OCI-LY1 (cell line): ENCODE measurements at regions not wholly inside any gene's neighbourhood (a gene's known extent, or its start where the extent isn't known, plus 50 kb on each side); places are given as distances from the start of the nearest gene placed in this dataset.

Experiments used
- H2AFZ ChIP-seq: fragments of 200-600 bp; sonication (generic), shearing (Covaris generic); 2 replicates; pipeline ENCODE4 v1.6.0; 2014; ENCODE audit warnings: antibody characterized with exemption, mild to moderate bottlenecking, low read length
- H3F3A ChIP-seq: fragments of 200-600 bp; sonication (generic), shearing (Covaris generic); 2 replicates; pipeline ENCODE4 v1.6.0; 2014; ENCODE audit warnings: mild to moderate bottlenecking, antibody characterized with exemption, low read length, moderate library complexity; ENCODE audit not compliant: insufficient read depth
- H3K27ac ChIP-seq: fragments of 200-600 bp; sonication (generic); 2 replicates; pipeline ENCODE4 v1.5.1; 2014; ENCODE audit warnings: low read length, mixed run types, mild to moderate bottlenecking, low read depth; ENCODE audit not compliant: poor library complexity, severe bottlenecking
- H3K27me3 ChIP-seq: fragments of 200-600 bp; sonication (generic); 2 replicates; pipeline ENCODE4 v1.6.0; 2014; ENCODE audit warnings: antibody characterized with exemption, mild to moderate bottlenecking, low read length, moderate library complexity; ENCODE audit not compliant: insufficient read depth
- H3K36me3 ChIP-seq: fragments of 200-600 bp; sonication (generic); 2 replicates; pipeline ENCODE4 v1.6.1; 2014; ENCODE audit warnings: mild to moderate bottlenecking, antibody characterized with exemption, low read length, moderate library complexity, mixed read lengths; ENCODE audit not compliant: insufficient read depth
- H3K4me1 ChIP-seq: fragments of 200-600 bp; sonication (generic); 2 replicates; pipeline ENCODE4 v1.5.1; 2014; ENCODE audit warnings: mild to moderate bottlenecking, low read length, moderate library complexity; ENCODE audit not compliant: insufficient read depth, severe bottlenecking
- H3K4me2 ChIP-seq: fragments of 200-600 bp; sonication (generic), shearing (Covaris generic); 2 replicates; pipeline ENCODE4 v1.6.1; 2014; ENCODE audit warnings: low read length
- H3K4me3 ChIP-seq: fragments of 200-600 bp; sonication (generic); 2 replicates; pipeline ENCODE4 v1.5.1; 2014; ENCODE audit warnings: low read length, low read depth, mild to moderate bottlenecking, mixed read lengths; ENCODE audit not compliant: poor library complexity, severe bottlenecking
- H3K79me2 ChIP-seq: fragments of 200-600 bp; shearing (Covaris generic); 2 replicates; pipeline ENCODE4 v1.6.1; 2016; ENCODE audit warnings: mixed run types, low read length, mixed read lengths; ENCODE audit not compliant: insufficient read depth
- H3K9ac ChIP-seq: fragments of 200-600 bp; sonication (generic), shearing (Covaris generic); 2 replicates; pipeline ENCODE4 v1.6.1; 2014; ENCODE audit warnings: mild to moderate bottlenecking, low read length, mixed read lengths
- H3K9me2 ChIP-seq: fragments of 200-600 bp; sonication (generic), shearing (Covaris generic); 2 replicates; pipeline ENCODE4 v1.6.1; 2014; ENCODE audit warnings: low read depth, mild to moderate bottlenecking, low read length, mixed read lengths
- H3K9me3 ChIP-seq: fragments of 200-600 bp; shearing (Covaris generic); 2 replicates; pipeline ENCODE4 v1.6.1; 2014; ENCODE audit warnings: low read length, mixed read lengths
- H4K20me1 ChIP-seq: fragments of 200-600 bp; sonication (generic), shearing (Covaris generic); 2 replicates; pipeline ENCODE4 v1.6.0; 2016; ENCODE audit warnings: mild to moderate bottlenecking, low read length; ENCODE audit not compliant: insufficient read depth
- EZH2 ChIP-seq: fragments of 200-600 bp; sonication (generic), shearing (Covaris generic); IDR thresholded peaks from 2 replicates; pipeline ENCODE4 v1.8.0; 2017; ENCODE audit warnings: borderline replicate concordance, mixed run types, mild to moderate bottlenecking, antibody characterized with exemption, low read length, moderate library complexity, mixed read lengths
- TF ChIP-seq, protein P1 (sequence below): fragments of 200-600 bp; sonication (generic), shearing (Covaris generic); IDR thresholded peaks from 2 replicates; pipeline ENCODE4 v1.5.1; 2017; ENCODE audit warnings: mild to moderate bottlenecking, antibody characterized with exemption, low read length, moderate library complexity, mixed read lengths

DNA sequence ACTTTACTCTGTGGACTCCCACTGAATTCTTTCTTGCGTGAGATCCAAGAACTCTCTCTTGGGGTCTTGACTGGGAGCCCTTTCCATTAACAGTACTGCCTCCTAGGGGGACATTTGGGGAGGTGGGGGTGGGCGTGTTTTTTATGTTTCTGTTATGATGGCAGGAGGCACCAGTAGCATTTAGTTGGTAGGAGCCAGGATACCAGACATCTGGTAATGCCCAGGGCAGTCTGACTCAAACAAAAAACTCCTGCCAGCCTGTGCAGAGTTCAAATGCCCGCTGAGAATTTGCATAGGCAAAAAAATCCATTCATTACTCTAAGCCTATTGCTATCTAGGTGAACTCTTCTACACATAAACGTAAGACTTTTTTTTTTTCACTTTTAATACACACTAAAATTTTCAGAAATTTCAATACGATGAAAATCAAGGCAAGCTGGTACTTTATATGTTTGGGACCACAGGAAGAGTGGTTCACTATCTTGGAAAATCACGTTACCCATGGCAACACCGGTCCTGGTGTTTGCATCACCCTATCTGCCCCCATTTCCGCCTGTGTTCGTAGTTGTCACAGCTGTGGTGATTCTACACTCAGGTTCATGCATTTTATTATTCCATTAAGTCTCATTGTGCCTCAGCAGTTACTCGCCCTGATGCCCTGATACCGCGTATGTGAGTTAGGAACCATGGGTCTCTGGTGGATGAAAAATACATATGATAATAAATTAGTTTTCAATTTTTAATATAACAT is 121.1 kb upstream of the XYLT1 start:
- Histone ChIP-seq H3K9me2 (no peaks in the 10 kb centered on the region), H3F3A (no peaks in the 10 kb centered on the region), H3K27ac (no peak overlapping the region), H3K9ac (no peak overlapping the region), H3K4me2 (no peak overlapping the region), H3K4me1 (no peaks in the 10 kb centered on the region), H3K27me3 (no peaks in the 10 kb centered on the region), H3K79me2 (no peaks in the 10 kb centered on the region), H4K20me1 (no peaks in the 10 kb centered on the region), H2AFZ (no peak overlapping the region), H3K4me3 (no peak overlapping the region), H3K36me3 (no peaks in the 10 kb centered on the region), H3K9me3 (no peaks in the 10 kb centered on the region)
- TF ChIP-seq, protein P1, sequence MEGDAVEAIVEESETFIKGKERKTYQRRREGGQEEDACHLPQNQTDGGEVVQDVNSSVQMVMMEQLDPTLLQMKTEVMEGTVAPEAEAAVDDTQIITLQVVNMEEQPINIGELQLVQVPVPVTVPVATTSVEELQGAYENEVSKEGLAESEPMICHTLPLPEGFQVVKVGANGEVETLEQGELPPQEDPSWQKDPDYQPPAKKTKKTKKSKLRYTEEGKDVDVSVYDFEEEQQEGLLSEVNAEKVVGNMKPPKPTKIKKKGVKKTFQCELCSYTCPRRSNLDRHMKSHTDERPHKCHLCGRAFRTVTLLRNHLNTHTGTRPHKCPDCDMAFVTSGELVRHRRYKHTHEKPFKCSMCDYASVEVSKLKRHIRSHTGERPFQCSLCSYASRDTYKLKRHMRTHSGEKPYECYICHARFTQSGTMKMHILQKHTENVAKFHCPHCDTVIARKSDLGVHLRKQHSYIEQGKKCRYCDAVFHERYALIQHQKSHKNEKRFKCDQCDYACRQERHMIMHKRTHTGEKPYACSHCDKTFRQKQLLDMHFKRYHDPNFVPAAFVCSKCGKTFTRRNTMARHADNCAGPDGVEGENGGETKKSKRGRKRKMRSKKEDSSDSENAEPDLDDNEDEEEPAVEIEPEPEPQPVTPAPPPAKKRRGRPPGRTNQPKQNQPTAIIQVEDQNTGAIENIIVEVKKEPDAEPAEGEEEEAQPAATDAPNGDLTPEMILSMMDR = no peak
- no peak for TF ChIP-seq EZH2

DNA sequence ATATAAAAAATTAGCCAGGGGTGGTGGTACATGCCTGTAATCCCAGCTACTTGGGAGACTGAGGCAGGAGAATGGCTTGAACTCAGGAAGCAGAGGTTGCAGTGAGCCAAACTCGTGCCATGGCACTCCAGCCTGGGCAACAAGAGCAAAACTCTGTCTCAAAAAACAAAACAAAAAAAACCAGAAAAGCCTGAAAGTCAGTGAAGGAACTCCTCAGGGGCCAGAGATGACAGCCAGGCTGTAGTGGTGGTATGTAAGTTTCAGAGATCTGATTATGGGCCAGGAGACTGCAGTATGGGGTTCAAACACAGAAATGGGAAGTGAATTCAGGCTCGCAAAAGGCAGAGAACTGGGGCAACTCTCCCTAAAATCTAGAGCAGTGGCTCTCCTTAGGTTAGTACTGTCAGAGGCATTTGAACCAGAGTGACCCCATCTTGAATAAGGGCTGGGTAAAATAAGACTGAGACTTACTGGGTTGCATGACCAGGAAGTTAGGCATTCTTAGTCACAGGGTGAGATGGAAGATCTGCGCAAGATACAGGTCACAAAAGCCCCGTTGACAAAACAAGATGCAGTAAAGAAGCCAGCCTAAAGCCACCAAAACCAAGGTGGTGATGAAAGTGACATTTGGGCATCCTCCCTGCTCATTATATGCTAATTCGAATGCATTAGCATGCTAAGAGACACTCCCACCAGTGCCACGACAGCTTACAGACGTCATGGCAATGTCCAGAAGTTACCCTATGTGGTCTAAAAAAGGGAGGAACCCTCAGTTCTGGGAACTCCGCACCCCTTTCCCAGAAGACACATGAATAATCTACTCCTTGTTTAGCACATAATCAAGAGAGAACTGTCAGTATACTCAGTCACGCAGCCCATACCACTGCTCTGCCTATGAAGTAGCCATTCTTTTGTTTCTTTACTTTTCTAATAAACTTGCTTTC is 120.2 kb upstream of the XYLT1 start:
- TF ChIP-seq EZH2 = no peak
- TF ChIP-seq, protein P1 = no peak
- no peaks in the 10 kb centered on the region for H3K36me3 ChIP-seq
- no peaks in the 10 kb centered on the region for H4K20me1 ChIP-seq
- H3K4me3 ChIP-seq = no peak overlapping the region
- no peak overlapping the region for H3K27ac ChIP-seq
- H3K4me1 ChIP-seq = no peaks in the 10 kb centered on the region
- no peak overlapping the region for H3K4me2 ChIP-seq
- H2AFZ ChIP-seq = no peak overlapping the region
- H3K9me2 ChIP-seq = no peaks in the 10 kb centered on the region
- no peaks in the 10 kb centered on the region for H3K27me3 ChIP-seq
- no peak overlapping the region for H3K9ac ChIP-seq
- H3K79me2 ChIP-seq = no peaks in the 10 kb centered on the region
- no peaks in the 10 kb centered on the region for H3K9me3 ChIP-seq
- H3F3A ChIP-seq = no peaks in the 10 kb centered on the region

DNA sequence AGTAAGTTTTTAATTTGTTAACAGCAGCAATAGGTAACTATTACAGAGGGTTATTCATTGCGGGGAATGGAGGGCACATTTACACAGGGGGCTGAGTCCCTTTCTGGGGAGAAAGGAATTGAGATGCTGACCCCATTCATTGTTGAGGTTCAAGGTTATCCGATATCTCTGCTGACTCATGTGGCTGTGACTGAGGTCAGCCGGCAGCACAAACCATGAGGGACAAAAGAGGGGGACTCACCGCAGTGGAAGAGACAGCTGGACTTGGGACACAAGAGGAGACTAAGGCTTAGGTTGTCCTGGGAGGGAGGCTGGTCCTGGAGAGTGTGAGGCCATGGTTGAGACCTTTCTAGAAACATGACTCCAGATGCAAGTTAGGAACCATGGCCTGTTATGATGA is 119.1 kb upstream of the XYLT1 start:
- Histone ChIP-seq H3K27me3 (no peaks in the 10 kb centered on the region), H4K20me1 (no peaks in the 10 kb centered on the region), H3K4me1 (no peaks in the 10 kb centered on the region), H3K9me3 (peaks cover 8% of the 10 kb centered on the region; the same call in 1 of the 2 replicates), H3F3A (no peaks in the 10 kb centered on the region), H3K79me2 (no peaks in the 10 kb centered on the region), H3K4me3 (no peak overlapping the region), H3K36me3 (no peaks in the 10 kb centered on the region), H3K9me2 (no peaks in the 10 kb centered on the region), H3K27ac (no peak overlapping the region), H3K4me2 (no peak overlapping the region), H3K9ac (no peak overlapping the region), H2AFZ (no peak overlapping the region)
- TF ChIP-seq, protein P1 = no peak
- TF ChIP-seq EZH2 = no peak
